NB4 (cell line): ENCODE measurements at regions not wholly inside any gene's neighbourhood (a gene's known extent, or its start where the extent isn't known, plus 50 kb on each side); places are given as distances from the start of the nearest gene placed in this dataset.

Experiments used
- MAX ChIP-seq: IDR thresholded peaks from 2 replicates; pipeline ENCODE4 v1.6.1; 2011; ENCODE audit warnings: low read depth, low read length
- MYC ChIP-seq: IDR thresholded peaks from 2 replicates; pipeline ENCODE4 v1.6.1; 2011; ENCODE audit warnings: low read depth, low read length
- POLR2A ChIP-seq: IDR thresholded peaks from 2 replicates; pipeline ENCODE4 v1.6.1; 2011; ENCODE audit warnings: mild to moderate bottlenecking; ENCODE audit not compliant: insufficient read length; ENCODE audit errors: extremely low read depth
- TF ChIP-seq, protein P1 (sequence below): IDR thresholded peaks from one replicate; pipeline ENCODE4 v1.5.1; 2012; ENCODE audit warnings: low read depth, low read length

DNA sequence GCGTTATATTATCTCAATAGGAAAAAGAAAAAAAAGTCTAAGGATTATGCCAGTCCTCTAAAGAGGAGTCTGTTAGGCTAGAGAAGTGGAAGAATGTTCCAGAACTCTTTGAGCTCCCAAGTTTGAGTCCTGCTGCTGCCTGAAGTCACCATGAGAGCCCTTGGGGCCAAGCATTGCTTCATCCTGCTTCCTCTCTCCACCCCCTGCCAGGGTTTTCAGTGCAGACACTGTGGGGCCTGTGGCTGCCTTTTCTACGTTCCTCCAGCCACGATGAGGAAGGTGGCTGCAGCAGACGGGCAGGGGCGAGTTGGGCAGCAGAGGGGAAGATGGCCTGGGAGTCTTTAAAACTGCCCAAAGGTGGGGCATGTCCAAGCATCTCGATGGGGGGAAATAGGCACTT, 214.4 kb upstream of the KCNG1 start:
- TF ChIP-seq, protein P1, sequence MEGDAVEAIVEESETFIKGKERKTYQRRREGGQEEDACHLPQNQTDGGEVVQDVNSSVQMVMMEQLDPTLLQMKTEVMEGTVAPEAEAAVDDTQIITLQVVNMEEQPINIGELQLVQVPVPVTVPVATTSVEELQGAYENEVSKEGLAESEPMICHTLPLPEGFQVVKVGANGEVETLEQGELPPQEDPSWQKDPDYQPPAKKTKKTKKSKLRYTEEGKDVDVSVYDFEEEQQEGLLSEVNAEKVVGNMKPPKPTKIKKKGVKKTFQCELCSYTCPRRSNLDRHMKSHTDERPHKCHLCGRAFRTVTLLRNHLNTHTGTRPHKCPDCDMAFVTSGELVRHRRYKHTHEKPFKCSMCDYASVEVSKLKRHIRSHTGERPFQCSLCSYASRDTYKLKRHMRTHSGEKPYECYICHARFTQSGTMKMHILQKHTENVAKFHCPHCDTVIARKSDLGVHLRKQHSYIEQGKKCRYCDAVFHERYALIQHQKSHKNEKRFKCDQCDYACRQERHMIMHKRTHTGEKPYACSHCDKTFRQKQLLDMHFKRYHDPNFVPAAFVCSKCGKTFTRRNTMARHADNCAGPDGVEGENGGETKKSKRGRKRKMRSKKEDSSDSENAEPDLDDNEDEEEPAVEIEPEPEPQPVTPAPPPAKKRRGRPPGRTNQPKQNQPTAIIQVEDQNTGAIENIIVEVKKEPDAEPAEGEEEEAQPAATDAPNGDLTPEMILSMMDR = no peak
- TF ChIP-seq MAX (peak; percentile 29), POLR2A (no peak), MYC (peak; percentile 43; the same call in 1 of the 2 replicates)
